ENCODE measurements at regions not wholly inside any gene's neighbourhood (a gene's known extent, or its start where the extent isn't known, plus 50 kb on each side); places are given as distances from the start of the nearest gene placed in this dataset.

- Histone ChIP-seq H3K4me1 (ENCODE audit: control insufficient read depth, insufficient read depth, low read length) (peaks cover 3% of the 10 kb centered on the region; the same call in 1 of the 2 replicates), H3K36me3 (ENCODE audit: control insufficient read depth in 2 of 2, insufficient read depth in 1 of 2, low read length in 2 of 2) (no peaks in the 10 kb centered on the region), H3K27ac (ENCODE audit: extremely low read depth, low read depth, low read length) (no peak overlapping the region), H3K9me3 (ENCODE audit: control insufficient read depth, insufficient read depth, low read depth, low read length) (no peaks in the 10 kb centered on the region), H3K4me3 (ENCODE audit: low read depth, low read length) (no peak overlapping the region)
- CTCF ChIA-PET: interaction anchor here (0.9 kb wide), 1 partner anchor 15 kb away, joined by 4 read pairs; no protein-coding TSS in a partner anchor
- POLR2A ChIA-PET: no interaction called here
- TF ChIP-seq YY2 (tag by site-specific recombination; IDR thresholded peaks at IDR 0.05) (no peak), ZNF146 (tag by site-specific recombination; IDR thresholded peaks at IDR 0.05) (no peak)
Observed at GRCh38 chr12:67822826-67823225, 166.4 kb upstream of the IFNG-AS1 start.

GRCh38 chr12:67826148-67826547 lies 163.1 kb upstream of the IFNG-AS1 start:
- Histone ChIP-seq H3K4me1 (ENCODE audit: control insufficient read depth, insufficient read depth, low read length) (peaks cover 3% of the 10 kb centered on the region; the same call in 1 of the 2 replicates), H3K4me3 (ENCODE audit: low read depth, low read length) (no peak overlapping the region), H3K9me3 (ENCODE audit: control insufficient read depth, insufficient read depth, low read depth, low read length) (no peaks in the 10 kb centered on the region), H3K27ac (ENCODE audit: extremely low read depth, low read depth, low read length) (no peak overlapping the region), H3K36me3 (ENCODE audit: control insufficient read depth in 2 of 2, insufficient read depth in 1 of 2, low read length in 2 of 2) (no peaks in the 10 kb centered on the region)
- POLR2A ChIA-PET: no interaction called here
- CTCF ChIA-PET: interaction anchor here (0.6 kb wide), 1 partner anchor 25 kb away, joined by 3 read pairs; no protein-coding TSS in a partner anchor
- TF ChIP-seq ZNF133 (tag by site-specific recombination; IDR thresholded peaks at IDR 0.05): no peak
- TF ChIP-seq ZNF121 (tag by site-specific recombination; IDR thresholded peaks at IDR 0.05): no peak
- TF ChIP-seq ZNF174 (tag by site-specific recombination; IDR thresholded peaks at IDR 0.05): no peak
- no peak for TF ChIP-seq MYNN (tag by site-specific recombination; IDR thresholded peaks at IDR 0.05; ENCODE audit: borderline replicate concordance)
- no peak for TF ChIP-seq BCL11A (tag by site-specific recombination; IDR thresholded peaks at IDR 0.05; ENCODE audit: low read depth)
- no peak for TF ChIP-seq GLIS1 (tag by site-specific recombination; IDR thresholded peaks at IDR 0.05)
- TF ChIP-seq ZNF544 (tag by site-specific recombination; IDR thresholded peaks at IDR 0.05): no peak

DNA sequence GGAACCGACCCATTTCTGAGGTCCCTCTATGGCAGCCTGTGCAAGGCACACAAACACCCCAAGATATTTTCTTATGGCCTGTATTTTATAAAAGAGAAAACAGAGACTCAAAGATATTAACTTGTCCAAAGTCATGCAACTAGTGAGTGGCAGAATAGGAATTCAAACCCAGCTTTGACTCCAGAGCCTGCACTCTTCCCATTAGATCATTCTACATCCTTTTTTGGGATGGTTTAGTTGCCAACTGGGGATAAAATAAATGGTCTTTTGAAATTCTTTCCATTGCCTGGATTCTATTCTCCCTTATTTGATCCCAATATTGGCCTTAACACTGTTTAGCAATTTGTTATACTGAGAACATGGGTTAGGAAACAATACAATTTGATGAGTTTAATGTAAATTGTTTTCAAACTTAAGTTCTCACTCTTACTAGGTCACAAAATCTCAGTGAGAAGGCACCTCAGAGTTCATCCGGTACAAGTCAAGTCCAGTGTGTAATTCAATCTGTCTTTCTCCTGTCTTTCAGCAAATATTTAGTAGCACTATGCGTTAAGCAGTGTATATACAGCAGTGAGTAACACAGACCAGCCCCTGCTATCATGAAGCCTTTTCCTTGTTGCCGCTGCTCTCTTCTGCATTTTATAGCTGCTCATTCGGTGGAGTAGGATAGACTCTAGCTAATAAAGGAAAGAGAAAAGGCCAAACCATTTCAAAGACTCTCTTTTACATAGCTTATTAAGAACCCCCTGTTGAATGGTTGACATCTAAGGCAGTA lies 162.1 kb upstream of the IFNG-AS1 start:
- CTCF ChIA-PET: no interaction called here
- no peaks in the 10 kb centered on the region for H3K36me3 ChIP-seq (ENCODE audit: control insufficient read depth in 2 of 2, insufficient read depth in 1 of 2, low read length in 2 of 2)
- TF ChIP-seq, protein P1, sequence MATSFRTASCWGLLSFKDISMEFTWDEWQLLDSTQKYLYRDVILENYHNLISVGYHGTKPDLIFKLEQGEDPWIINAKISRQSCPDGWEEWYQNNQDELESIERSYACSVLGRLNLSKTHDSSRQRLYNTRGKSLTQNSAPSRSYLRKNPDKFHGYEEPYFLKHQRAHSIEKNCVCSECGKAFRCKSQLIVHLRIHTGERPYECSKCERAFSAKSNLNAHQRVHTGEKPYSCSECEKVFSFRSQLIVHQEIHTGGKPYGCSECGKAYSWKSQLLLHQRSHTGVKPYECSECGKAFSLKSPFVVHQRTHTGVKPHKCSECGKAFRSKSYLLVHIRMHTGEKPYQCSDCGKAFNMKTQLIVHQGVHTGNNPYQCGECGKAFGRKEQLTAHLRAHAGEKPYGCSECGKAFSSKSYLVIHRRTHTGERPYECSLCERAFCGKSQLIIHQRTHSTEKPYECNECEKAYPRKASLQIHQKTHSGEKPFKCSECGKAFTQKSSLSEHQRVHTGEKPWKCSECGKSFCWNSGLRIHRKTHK (tag by site-specific recombination; IDR thresholded peaks at IDR 0.05): no peak
- peak; percentile 78 for TF ChIP-seq FEZF1 (tag by site-specific recombination; IDR thresholded peaks at IDR 0.05)
- H3K4me3 ChIP-seq (ENCODE audit: low read depth, low read length): no peak overlapping the region
- H3K9me3 ChIP-seq (ENCODE audit: control insufficient read depth, insufficient read depth, low read depth, low read length): no peaks in the 10 kb centered on the region
- POLR2A ChIA-PET: interaction anchor here (0.9 kb wide), 1 partner anchor 176 kb away, joined by 3 read pairs; no protein-coding TSS in a partner anchor
- peak overlapping the region; percentile 20; the same call in 1 of the 2 replicates for H3K27ac ChIP-seq (ENCODE audit: extremely low read depth, low read depth, low read length)
- peaks cover 3% of the 10 kb centered on the region; the same call in 1 of the 2 replicates for H3K4me1 ChIP-seq (ENCODE audit: control insufficient read depth, insufficient read depth, low read length)

DNA sequence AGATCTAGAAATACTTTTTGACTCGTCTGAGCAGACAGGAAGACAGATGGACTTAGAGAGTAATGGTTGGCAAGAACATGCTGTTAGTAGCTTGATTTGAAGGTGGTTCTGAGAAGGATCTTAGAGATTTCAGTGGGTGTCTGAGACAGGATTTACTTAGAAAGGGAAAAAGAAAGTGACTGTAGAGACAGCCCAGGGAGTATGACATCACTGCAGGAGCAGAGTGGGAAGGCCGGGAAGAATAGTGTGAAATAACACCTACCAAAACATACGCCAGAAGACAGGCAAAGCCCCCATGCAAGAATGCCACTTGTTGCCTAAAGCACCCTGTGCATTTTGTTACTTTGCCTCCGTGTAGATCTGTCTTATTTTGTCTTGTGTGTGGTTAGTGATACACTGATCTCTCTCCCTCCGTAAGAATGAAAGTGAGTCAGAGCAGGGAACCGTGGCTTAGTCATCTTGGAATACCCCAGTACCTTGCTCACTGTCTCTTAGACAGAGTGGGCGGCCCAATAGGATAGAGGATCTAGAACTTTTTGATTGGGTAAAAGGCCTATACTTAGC lies 161.3 kb upstream of the IFNG-AS1 start:
- Histone ChIP-seq H3K4me3 (ENCODE audit: low read depth, low read length) (peak overlapping the region; percentile 23), H3K4me1 (ENCODE audit: control insufficient read depth, insufficient read depth, low read length) (peaks cover 3% of the 10 kb centered on the region; the same call in 1 of the 2 replicates), H3K9me3 (ENCODE audit: control insufficient read depth, insufficient read depth, low read depth, low read length) (no peaks in the 10 kb centered on the region), H3K27ac (ENCODE audit: extremely low read depth, low read depth, low read length) (peak overlapping the region; percentile 20; the same call in 1 of the 2 replicates), H3K36me3 (ENCODE audit: control insufficient read depth in 2 of 2, insufficient read depth in 1 of 2, low read length in 2 of 2) (no peaks in the 10 kb centered on the region)
- ChIA-PET CTCF (no interaction called here), POLR2A (interaction anchor here (0.9 kb wide), 1 partner anchor 177 kb away, joined by 3 read pairs; no protein-coding TSS in a partner anchor)
- TF ChIP-seq ZNF366 (tag by site-specific recombination; conservative IDR thresholded peaks at IDR 0.05): peak; percentile 60
- TF ChIP-seq ZNF629 (tag by site-specific recombination; IDR thresholded peaks at IDR 0.05): 0 out of 2 replicates have a peak, but pooled peaks have one; percentile 34
- TF ChIP-seq, protein P2, sequence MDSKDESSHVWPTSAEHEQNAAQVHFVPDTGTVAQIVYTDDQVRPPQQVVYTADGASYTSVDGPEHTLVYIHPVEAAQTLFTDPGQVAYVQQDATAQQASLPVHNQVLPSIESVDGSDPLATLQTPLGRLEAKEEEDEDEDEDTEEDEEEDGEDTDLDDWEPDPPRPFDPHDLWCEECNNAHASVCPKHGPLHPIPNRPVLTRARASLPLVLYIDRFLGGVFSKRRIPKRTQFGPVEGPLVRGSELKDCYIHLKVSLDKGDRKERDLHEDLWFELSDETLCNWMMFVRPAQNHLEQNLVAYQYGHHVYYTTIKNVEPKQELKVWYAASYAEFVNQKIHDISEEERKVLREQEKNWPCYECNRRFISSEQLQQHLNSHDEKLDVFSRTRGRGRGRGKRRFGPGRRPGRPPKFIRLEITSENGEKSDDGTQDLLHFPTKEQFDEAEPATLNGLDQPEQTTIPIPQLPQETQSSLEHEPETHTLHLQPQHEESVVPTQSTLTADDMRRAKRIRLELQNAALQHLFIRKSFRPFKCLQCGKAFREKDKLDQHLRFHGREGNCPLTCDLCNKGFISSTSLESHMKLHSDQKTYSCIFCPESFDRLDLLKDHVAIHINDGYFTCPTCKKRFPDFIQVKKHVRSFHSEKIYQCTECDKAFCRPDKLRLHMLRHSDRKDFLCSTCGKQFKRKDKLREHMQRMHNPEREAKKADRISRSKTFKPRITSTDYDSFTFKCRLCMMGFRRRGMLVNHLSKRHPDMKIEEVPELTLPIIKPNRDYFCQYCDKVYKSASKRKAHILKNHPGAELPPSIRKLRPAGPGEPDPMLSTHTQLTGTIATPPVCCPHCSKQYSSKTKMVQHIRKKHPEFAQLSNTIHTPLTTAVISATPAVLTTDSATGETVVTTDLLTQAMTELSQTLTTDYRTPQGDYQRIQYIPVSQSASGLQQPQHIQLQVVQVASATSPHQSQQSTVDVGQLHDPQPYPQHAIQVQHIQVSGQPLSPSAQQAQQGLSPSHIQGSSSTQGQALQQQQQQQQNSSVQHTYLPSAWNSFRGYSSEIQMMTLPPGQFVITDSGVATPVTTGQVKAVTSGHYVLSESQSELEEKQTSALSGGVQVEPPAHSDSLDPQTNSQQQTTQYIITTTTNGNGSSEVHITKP (tag by site-specific recombination; IDR thresholded peaks at IDR 0.05): 0 out of 2 replicates have a peak, but pooled peaks have one; percentile 17
- TF ChIP-seq ZNF223 (tag by site-specific recombination; IDR thresholded peaks at IDR 0.05): no peak
- TF ChIP-seq SP7 (tag by site-specific recombination; IDR thresholded peaks at IDR 0.05): 0 out of 2 replicates have a peak, but pooled peaks have one; percentile 12
- no peak for TF ChIP-seq ZNF785 (tag by site-specific recombination; IDR thresholded peaks at IDR 0.05)
- TF ChIP-seq, protein P3, sequence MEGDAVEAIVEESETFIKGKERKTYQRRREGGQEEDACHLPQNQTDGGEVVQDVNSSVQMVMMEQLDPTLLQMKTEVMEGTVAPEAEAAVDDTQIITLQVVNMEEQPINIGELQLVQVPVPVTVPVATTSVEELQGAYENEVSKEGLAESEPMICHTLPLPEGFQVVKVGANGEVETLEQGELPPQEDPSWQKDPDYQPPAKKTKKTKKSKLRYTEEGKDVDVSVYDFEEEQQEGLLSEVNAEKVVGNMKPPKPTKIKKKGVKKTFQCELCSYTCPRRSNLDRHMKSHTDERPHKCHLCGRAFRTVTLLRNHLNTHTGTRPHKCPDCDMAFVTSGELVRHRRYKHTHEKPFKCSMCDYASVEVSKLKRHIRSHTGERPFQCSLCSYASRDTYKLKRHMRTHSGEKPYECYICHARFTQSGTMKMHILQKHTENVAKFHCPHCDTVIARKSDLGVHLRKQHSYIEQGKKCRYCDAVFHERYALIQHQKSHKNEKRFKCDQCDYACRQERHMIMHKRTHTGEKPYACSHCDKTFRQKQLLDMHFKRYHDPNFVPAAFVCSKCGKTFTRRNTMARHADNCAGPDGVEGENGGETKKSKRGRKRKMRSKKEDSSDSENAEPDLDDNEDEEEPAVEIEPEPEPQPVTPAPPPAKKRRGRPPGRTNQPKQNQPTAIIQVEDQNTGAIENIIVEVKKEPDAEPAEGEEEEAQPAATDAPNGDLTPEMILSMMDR (tag by site-specific recombination; IDR thresholded peaks at IDR 0.05): no peak
- TF ChIP-seq ZSCAN16 (tag by site-specific recombination; IDR thresholded peaks at IDR 0.05): no peak
- TF ChIP-seq ZNF747 (tag by site-specific recombination; IDR thresholded peaks at IDR 0.05): no peak
- no peak for TF ChIP-seq FEZF1 (tag by site-specific recombination; IDR thresholded peaks at IDR 0.05)

Measured in HEK293 (cell line).